ENCODE measurements at regions not wholly inside any gene's neighbourhood (a gene's known extent, or its start where the extent isn't known, plus 50 kb on each side); places are given as distances from the start of the nearest gene placed in this dataset.

DNA sequence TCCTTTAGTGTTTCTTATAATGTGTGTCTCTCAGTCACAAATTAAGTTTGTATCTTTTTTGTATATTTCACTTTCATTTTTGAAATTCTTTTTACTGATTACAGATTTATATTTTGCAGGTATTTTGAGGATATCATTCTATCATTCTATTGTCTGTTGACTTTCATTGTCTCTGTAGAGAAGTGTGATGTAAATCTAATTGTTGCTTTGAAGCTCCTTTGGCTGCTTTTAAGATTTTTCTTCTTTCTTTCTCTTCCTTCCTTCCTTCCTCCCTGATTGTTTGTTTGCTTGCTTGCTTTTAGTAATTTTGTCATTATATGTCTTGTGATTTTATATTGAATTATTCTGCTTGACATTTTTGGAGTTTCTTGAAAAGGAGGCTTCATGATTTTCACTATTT lies 75.3 kb upstream of the MAST4 start (continued):
- TF ChIP-seq, protein P1, sequence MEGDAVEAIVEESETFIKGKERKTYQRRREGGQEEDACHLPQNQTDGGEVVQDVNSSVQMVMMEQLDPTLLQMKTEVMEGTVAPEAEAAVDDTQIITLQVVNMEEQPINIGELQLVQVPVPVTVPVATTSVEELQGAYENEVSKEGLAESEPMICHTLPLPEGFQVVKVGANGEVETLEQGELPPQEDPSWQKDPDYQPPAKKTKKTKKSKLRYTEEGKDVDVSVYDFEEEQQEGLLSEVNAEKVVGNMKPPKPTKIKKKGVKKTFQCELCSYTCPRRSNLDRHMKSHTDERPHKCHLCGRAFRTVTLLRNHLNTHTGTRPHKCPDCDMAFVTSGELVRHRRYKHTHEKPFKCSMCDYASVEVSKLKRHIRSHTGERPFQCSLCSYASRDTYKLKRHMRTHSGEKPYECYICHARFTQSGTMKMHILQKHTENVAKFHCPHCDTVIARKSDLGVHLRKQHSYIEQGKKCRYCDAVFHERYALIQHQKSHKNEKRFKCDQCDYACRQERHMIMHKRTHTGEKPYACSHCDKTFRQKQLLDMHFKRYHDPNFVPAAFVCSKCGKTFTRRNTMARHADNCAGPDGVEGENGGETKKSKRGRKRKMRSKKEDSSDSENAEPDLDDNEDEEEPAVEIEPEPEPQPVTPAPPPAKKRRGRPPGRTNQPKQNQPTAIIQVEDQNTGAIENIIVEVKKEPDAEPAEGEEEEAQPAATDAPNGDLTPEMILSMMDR (IDR thresholded peaks at IDR 0.05 in 2 of 3, conservative IDR thresholded peaks at IDR 0.05 in 1 of 3; ENCODE audit: borderline replicate concordance in 1 of 3, insufficient read depth in 1 of 3, low read depth in 2 of 3, low read length in 2 of 3), result no peak
- no peak for TF ChIP-seq ZFX (IDR thresholded peaks at IDR 0.05)
- no peak for TF ChIP-seq ELF1 (IDR thresholded peaks at IDR 0.05; ENCODE audit: borderline replicate concordance, low read depth)

DNA sequence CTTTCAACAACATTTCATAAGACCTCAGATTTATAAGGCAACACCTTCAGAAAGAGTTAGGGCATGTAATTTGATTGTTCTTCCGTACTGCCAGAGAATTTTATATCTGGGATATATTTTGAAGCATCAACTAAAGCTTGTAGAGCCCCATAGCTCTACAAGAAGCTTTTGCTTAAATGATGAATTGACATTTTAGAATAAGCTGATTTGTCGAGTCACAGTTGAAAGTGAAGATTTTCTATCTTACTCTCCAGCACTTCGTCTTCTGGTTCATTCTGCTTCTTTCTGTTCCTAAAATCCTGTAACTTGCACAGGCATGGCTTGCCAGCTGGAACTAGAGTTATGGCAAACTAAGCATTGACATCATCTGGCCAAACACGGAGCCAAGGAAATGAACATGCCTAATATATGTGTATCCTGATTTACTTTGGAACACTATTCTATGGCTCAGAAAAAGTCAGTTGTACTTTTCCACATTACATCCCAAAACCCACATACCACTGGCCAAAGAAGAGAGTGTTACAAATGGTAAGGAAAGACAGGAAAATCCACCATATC lies 68.6 kb upstream of the MAST4 start:
- H3K4me1 ChIP-seq (ENCODE audit: control insufficient read depth in 1 of 2, insufficient read depth in 2 of 2, low read length in 2 of 2), result no peaks in the 10 kb centered on the region
- H2AFZ ChIP-seq (ENCODE audit: low read depth, low read length, poor library complexity, severe bottlenecking), result no peak overlapping the region
- ChIA-PET CTCF (no interaction called here), POLR2A (no interaction called here), RAD21 (ENCODE audit: low non-redundant PET in 1 of 2, low total read pairs in 2 of 2, uncharacterized antibody in 2 of 2, unreplicated experiment in 2 of 2) (no interaction called here)
- no peaks in the 10 kb centered on the region for H3K9me2 ChIP-seq (ENCODE audit: insufficient read depth)
- H3K27ac ChIP-seq (ENCODE audit: low read depth, low read length), result no peak overlapping the region
- no peak for DNase-seq (ENCODE audit: low read depth, low spot score)
- intact Hi-C loops (cut with micrococcal nuclease), result no loop called here
- H3K9ac ChIP-seq (ENCODE audit: low read length), result no peak overlapping the region
- H3K4me3 ChIP-seq (replicated peaks in 1 of 2; ENCODE audit: low read depth in 1 of 2, low read length in 2 of 2), result no peak overlapping the region
- BruUV-seq (replicated peaks), result no TSS peak
- H3K9me3 ChIP-seq (ENCODE audit: control insufficient read depth in 1 of 2, insufficient read depth in 1 of 2, low read depth in 1 of 2, low read length in 2 of 2), result no peaks in the 10 kb centered on the region
- no peaks in the 10 kb centered on the region for H3K79me2 ChIP-seq (ENCODE audit: insufficient read depth, low read length)
- no peak for ATAC-seq
- H3K36me3 ChIP-seq (ENCODE audit: control insufficient read depth in 1 of 2, insufficient read depth in 2 of 2, low read length in 2 of 2), result no peaks in the 10 kb centered on the region
- H3K4me2 ChIP-seq (ENCODE audit: low read length), result no peak overlapping the region
- H3K27me3 ChIP-seq (ENCODE audit: insufficient read depth, low read length), result peaks cover 21% of the 10 kb centered on the region
- TF ChIP-seq, protein P2, sequence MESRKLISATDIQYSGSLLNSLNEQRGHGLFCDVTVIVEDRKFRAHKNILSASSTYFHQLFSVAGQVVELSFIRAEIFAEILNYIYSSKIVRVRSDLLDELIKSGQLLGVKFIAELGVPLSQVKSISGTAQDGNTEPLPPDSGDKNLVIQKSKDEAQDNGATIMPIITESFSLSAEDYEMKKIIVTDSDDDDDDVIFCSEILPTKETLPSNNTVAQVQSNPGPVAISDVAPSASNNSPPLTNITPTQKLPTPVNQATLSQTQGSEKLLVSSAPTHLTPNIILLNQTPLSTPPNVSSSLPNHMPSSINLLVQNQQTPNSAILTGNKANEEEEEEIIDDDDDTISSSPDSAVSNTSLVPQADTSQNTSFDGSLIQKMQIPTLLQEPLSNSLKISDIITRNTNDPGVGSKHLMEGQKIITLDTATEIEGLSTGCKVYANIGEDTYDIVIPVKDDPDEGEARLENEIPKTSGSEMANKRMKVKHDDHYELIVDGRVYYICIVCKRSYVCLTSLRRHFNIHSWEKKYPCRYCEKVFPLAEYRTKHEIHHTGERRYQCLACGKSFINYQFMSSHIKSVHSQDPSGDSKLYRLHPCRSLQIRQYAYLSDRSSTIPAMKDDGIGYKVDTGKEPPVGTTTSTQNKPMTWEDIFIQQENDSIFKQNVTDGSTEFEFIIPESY (IDR thresholded peaks at IDR 0.05; ENCODE audit: extremely low read depth, insufficient replicate concordance, low read length), result no peak
- no peak for TF ChIP-seq SP1 (IDR thresholded peaks at IDR 0.05; ENCODE audit: low read depth)
- no peak for TF ChIP-seq EZH2phosphoT487 (IDR thresholded peaks at IDR 0.05; ENCODE audit: borderline replicate concordance)
- TF ChIP-seq FOSL1 (IDR thresholded peaks at IDR 0.05; ENCODE audit: low read depth), result no peak
- no peak for TF ChIP-seq YY1 (IDR thresholded peaks at IDR 0.05; ENCODE audit: extremely low read depth, insufficient replicate concordance, low read depth, low read length)
- TF ChIP-seq, protein P3, sequence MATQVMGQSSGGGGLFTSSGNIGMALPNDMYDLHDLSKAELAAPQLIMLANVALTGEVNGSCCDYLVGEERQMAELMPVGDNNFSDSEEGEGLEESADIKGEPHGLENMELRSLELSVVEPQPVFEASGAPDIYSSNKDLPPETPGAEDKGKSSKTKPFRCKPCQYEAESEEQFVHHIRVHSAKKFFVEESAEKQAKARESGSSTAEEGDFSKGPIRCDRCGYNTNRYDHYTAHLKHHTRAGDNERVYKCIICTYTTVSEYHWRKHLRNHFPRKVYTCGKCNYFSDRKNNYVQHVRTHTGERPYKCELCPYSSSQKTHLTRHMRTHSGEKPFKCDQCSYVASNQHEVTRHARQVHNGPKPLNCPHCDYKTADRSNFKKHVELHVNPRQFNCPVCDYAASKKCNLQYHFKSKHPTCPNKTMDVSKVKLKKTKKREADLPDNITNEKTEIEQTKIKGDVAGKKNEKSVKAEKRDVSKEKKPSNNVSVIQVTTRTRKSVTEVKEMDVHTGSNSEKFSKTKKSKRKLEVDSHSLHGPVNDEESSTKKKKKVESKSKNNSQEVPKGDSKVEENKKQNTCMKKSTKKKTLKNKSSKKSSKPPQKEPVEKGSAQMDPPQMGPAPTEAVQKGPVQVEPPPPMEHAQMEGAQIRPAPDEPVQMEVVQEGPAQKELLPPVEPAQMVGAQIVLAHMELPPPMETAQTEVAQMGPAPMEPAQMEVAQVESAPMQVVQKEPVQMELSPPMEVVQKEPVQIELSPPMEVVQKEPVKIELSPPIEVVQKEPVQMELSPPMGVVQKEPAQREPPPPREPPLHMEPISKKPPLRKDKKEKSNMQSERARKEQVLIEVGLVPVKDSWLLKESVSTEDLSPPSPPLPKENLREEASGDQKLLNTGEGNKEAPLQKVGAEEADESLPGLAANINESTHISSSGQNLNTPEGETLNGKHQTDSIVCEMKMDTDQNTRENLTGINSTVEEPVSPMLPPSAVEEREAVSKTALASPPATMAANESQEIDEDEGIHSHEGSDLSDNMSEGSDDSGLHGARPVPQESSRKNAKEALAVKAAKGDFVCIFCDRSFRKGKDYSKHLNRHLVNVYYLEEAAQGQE (IDR thresholded peaks at IDR 0.05; ENCODE audit: low read depth), result no peak
- no peak for TF ChIP-seq POLR2A (IDR thresholded peaks at IDR 0.05; ENCODE audit: borderline replicate concordance, extremely low read depth, insufficient read depth, insufficient read length)
- no peak for TF ChIP-seq CBX3 (IDR thresholded peaks at IDR 0.05; ENCODE audit: low read depth)
- H4K20me1 ChIP-seq (ENCODE audit: insufficient read depth), result no peaks in the 10 kb centered on the region
